Mucosa of stomach (tissue), 1 donor: ENCODE measurements at regions not wholly inside any gene's neighbourhood (a gene's known extent, or its start where the extent isn't known, plus 50 kb on each side); places are given as distances from the start of the nearest gene placed in this dataset.

ENCODE experiments used
- H3K27me3 ChIP-seq: one replicate; pipeline ENCODE4 v1.7.0; 2013; ENCODE audit warnings: mild to moderate bottlenecking, low read length; ENCODE audit not compliant: control insufficient read depth, insufficient read depth
- H3K36me3 ChIP-seq: one replicate; pipeline ENCODE4 v1.7.0; 2013; ENCODE audit warnings: low read length; ENCODE audit not compliant: control insufficient read depth, insufficient read depth
- H3K4me1 ChIP-seq: one replicate; pipeline ENCODE4 v1.7.0; 2013; ENCODE audit warnings: mild to moderate bottlenecking, low read length; ENCODE audit not compliant: control insufficient read depth, insufficient read depth
- H3K4me3 ChIP-seq: one replicate; pipeline ENCODE4 v1.7.0; 2013; ENCODE audit warnings: low read length
- H3K9ac ChIP-seq: one replicate; pipeline ENCODE4 v1.7.0; 2013; ENCODE audit warnings: mild to moderate bottlenecking, low read length, moderate library complexity
- H3K9me3 ChIP-seq: one replicate; pipeline ENCODE4 v1.7.0; 2013; ENCODE audit warnings: mild to moderate bottlenecking, low read length, moderate library complexity; ENCODE audit not compliant: control insufficient read depth
- donor health status: Pancreatic carcinoma.

DNA sequence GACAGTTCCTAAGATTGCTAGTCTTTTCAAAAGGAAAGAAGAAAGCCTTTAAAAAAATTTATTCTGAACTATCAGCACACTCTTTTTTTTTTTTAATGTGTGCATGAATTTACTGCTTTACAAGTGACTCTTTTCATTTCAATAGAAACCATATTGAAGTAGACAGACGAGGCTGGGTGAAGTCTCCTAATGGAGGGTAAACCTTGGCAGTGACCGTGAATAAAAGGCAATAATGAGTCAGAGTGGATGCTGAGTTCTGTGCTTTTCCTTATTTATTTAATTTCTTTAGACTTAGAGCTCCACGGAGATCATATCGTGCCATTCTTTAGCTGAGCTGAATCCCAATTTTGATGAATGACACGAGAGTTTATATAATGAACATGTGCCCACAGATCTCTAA is 196.9 kb downstream of the PRL start:
- Histone ChIP-seq H3K9ac (no peak overlapping the region), H3K36me3 (no peaks in the 10 kb centered on the region), H3K4me1 (no peaks in the 10 kb centered on the region), H3K9me3 (no peaks in the 10 kb centered on the region), H3K27me3 (no peaks in the 10 kb centered on the region), H3K4me3 (no peak overlapping the region)

DNA sequence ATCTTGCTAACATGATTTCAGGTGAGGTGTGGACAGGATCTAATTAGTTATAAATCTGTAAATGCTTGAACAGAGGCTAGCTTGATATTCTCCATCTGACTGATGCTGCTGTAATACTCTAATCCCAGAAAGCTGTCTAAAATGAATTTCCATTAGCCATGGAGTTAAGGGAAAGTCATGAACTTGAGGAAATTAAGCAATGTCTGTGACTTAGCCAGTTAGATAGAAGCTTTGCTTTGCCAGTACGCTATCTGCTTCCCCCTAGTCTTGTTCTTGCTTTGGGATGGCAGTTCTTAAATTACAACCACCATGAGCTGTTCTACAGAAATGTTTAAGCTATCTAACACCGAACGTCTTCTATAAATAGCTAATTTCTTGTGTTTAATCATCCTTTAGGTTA is 195.7 kb downstream of the PRL start:
- H3K4me1 ChIP-seq = no peaks in the 10 kb centered on the region
- H3K27me3 ChIP-seq = no peaks in the 10 kb centered on the region
- H3K36me3 ChIP-seq = no peaks in the 10 kb centered on the region
- H3K9ac ChIP-seq = no peak overlapping the region
- H3K9me3 ChIP-seq = no peaks in the 10 kb centered on the region
- no peak overlapping the region for H3K4me3 ChIP-seq

DNA sequence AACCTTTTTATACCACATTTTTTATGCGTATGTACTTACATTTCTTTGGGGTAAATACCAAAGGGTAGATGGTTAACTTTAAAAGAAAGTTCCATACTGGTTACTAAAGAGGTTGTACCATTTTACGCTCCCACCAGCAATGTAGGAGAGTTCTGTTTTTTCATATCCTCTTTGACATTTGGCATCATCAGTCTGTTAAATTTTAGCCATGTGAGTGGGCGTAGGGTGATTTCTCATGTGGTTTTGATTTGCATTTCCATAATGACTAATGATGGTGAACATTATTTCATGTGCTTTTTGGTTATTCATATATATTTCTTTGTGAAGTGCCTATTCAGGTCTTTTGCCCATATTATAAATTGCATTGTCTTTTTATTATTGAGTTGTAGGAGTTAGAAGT is 194.2 kb downstream of the PRL start:
- Histone ChIP-seq H3K4me3 (no peak overlapping the region), H3K9ac (no peak overlapping the region), H3K4me1 (no peaks in the 10 kb centered on the region), H3K27me3 (no peaks in the 10 kb centered on the region), H3K36me3 (no peaks in the 10 kb centered on the region), H3K9me3 (no peaks in the 10 kb centered on the region)

DNA sequence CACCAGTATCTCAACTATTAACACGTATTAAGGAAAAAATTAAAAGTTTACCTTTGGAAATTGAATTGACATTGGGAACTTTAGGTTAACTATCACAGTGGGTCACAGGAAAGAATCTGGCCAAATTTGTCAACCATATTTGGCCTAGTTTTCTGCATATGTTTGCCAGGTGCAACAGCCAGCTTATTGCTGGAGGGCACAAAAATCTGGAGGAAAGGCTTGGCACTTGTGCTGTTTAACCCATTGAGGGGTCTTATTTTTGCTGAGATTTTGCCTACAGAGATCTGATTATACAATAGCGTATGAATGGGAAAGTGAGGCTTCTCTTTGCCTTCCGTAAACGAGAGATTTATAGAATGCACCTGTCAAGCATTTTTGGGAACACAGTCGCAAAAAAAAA is 190.4 kb downstream of the PRL start:
- Histone ChIP-seq H3K27me3 (no peaks in the 10 kb centered on the region), H3K4me3 (no peak overlapping the region), H3K36me3 (no peaks in the 10 kb centered on the region), H3K4me1 (no peaks in the 10 kb centered on the region), H3K9me3 (no peaks in the 10 kb centered on the region), H3K9ac (no peak overlapping the region)

DNA sequence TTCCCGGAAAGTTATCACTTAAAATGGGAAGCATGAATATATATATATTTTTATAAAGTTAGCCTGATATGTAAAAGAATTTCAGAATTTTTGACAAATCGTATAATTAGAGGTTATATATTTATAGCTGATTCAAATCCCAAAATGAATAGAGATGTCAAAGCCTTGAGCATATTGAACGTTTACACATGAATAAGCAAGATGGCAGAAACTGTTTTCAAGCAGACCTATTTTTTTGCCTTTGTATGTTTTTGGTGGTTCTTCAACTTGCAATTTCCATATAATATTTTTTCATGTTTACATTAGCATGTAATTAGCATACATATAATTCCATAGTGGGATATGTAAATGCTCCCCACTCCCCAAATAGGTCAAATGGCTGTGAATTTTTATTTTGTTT is 189.9 kb downstream of the PRL start:
- no peaks in the 10 kb centered on the region for H3K36me3 ChIP-seq
- H3K4me1 ChIP-seq = no peaks in the 10 kb centered on the region
- H3K9ac ChIP-seq = no peak overlapping the region
- H3K4me3 ChIP-seq = no peak overlapping the region
- H3K27me3 ChIP-seq = no peaks in the 10 kb centered on the region
- H3K9me3 ChIP-seq = no peaks in the 10 kb centered on the region

DNA sequence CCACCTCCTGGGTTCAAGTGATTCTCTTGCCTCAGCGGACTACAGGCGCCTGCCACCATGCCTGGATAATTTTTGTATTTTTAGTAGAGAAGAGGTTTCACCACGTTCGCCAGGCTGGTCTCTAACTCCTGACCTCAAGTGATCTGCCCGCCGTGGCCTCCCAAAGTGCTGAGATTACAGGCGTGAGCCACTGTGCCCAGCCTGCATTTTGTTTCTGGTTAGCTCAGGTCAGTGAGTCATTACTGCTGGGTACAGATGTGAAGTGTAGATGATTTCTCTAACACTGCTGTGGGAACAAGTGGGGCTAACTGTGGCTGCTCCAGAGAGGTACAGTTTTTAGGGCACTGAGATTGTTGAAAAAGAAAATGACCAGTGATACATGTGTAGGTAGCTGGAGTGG is 188.6 kb downstream of the PRL start:
- Histone ChIP-seq H3K27me3 (no peaks in the 10 kb centered on the region), H3K9ac (no peak overlapping the region), H3K9me3 (no peaks in the 10 kb centered on the region), H3K4me3 (no peak overlapping the region), H3K36me3 (no peaks in the 10 kb centered on the region), H3K4me1 (no peaks in the 10 kb centered on the region)

DNA sequence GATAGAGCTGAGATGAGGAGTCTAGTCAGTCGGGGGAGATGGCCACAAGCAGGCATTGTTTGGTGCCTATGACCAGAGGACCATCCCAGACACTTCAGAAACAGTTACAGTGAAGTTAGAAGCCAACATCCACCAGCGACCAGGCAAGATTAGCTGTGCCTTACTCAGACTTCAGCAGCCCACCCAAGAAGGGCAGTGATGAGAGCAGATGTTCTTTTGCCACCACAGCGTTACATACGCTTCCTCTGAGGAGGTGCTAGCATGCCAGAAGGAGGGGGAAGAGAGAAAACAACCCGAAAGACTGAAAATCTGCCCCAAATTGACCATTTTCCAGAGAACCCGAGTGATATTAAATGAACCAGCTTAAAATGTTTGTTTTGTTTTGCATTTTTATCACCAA is 186.8 kb downstream of the PRL start:
- H3K9ac ChIP-seq = no peak overlapping the region
- H3K4me3 ChIP-seq = no peak overlapping the region
- no peaks in the 10 kb centered on the region for H3K4me1 ChIP-seq
- no peaks in the 10 kb centered on the region for H3K9me3 ChIP-seq
- H3K36me3 ChIP-seq = no peaks in the 10 kb centered on the region
- no peaks in the 10 kb centered on the region for H3K27me3 ChIP-seq

DNA sequence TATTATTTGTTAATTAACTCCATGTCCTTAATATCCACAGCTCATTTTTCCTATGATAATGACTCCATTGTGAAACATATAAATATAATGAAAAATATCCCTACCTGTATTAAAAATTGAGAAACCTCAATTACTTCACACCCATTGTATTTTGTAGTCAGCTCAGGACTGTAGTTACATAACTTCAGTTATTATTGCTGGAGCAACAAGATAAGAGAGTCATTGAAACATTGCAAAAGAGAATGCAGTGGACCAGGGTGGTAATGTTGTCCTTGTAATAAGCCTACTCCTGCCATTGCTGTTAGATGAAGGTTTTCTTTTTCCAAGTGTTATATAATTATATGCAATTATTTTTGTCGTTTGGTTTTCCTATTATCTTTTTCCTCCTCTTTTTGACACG is 184.4 kb downstream of the PRL start:
- Histone ChIP-seq H3K9me3 (no peaks in the 10 kb centered on the region), H3K4me1 (no peaks in the 10 kb centered on the region), H3K4me3 (no peak overlapping the region), H3K27me3 (no peaks in the 10 kb centered on the region), H3K36me3 (no peaks in the 10 kb centered on the region), H3K9ac (no peak overlapping the region)

DNA sequence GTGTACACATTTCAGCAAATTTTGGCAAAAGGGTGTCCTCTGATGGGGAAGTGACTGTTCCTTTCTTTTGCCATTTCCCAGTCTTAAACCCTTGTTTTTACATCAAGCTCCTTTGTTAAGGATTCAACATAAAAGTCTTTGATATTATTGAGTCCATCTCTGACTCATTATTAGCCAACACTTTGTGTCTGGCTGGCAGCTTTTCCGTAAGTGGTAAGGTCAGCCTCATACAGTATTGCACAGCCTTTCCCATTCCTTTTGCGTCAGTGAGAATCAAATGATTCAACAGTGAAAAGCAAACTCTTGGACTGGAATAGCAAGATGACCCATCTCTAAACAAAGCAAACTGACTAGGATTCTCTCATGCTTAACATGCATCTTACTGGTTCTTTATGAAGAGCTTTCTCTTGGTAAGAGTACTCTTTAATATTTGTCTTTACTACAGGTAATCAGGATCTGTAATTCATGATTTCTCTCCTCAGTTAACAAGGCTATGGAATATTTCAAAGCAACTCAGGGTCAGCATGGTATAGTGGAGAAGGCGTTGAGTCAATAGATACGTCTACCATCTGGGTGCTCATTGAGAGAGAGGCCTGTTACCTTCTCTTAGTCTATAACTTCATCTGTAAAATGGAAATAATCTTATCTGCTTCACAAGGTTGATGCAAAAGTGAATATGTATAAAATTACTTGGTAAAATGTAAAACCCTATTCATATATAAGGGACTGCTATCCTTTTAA is 183.6 kb downstream of the PRL start:
- H3K4me3 ChIP-seq = no peak overlapping the region
- no peaks in the 10 kb centered on the region for H3K9me3 ChIP-seq
- H3K27me3 ChIP-seq = no peaks in the 10 kb centered on the region
- no peaks in the 10 kb centered on the region for H3K4me1 ChIP-seq
- H3K36me3 ChIP-seq = no peaks in the 10 kb centered on the region
- H3K9ac ChIP-seq = no peak overlapping the region

DNA sequence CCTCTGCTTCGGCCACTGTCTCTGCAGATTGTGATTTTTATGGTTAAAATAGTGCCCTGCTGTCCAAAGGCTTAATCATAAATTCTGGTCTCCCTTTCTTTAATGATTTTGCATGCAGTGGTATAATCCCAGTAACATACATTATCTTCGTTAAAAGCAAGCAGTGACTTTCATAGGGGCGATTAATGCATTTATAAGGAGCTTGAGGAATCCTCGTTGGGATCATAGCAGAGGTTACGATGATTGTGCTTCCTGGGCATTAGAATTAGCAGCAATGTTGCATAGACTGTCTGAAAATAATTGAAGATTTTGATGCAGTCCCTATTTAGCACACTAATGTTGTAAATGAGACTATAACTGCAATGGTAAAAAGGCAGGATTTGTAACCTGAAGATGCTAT is 181.3 kb downstream of the PRL start:
- H3K9me3 ChIP-seq = no peaks in the 10 kb centered on the region
- H3K27me3 ChIP-seq = no peaks in the 10 kb centered on the region
- H3K4me1 ChIP-seq = no peaks in the 10 kb centered on the region
- H3K4me3 ChIP-seq = no peak overlapping the region
- H3K9ac ChIP-seq = no peak overlapping the region
- no peaks in the 10 kb centered on the region for H3K36me3 ChIP-seq

DNA sequence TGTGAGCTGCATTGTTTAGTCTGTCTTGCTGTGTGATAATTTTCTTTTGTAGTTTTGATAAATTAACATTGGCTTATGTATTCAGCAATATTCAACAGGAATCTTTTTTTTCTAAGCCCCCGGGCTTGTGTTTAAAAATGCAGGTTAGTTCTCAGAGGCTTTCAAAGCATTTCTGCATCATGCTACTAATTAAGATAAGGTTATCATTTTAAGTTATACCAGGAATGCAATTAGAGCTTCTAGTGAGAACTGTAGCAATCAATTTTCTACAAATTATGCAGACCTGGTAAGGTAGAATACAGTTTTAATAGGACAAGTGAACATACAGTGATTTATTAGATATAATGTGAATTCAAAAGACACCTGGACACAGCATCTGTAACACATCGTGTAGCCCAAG is 179.2 kb downstream of the PRL start:
- Histone ChIP-seq H3K4me3 (no peak overlapping the region), H3K9ac (no peak overlapping the region), H3K36me3 (no peaks in the 10 kb centered on the region), H3K9me3 (no peaks in the 10 kb centered on the region), H3K27me3 (no peaks in the 10 kb centered on the region), H3K4me1 (no peaks in the 10 kb centered on the region)

DNA sequence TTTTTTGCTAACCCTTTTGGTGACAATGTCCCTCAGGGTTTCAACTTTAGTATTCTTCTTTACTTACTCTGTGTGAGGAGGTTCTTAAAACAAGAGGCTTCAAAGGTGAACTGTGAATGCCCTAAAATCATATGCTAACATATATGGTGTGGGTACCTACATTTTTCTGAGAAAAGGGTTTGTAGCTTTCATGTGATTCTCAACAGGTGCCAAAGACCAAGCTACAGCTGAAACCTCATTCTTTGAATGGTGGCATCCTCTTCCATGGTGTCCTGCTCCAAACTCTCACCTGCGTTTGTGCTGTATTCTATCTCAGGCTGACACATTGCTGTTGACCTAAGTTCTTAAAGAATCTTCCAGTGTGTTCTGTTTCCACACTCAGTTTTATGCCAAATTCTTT is 177.3 kb downstream of the PRL start:
- Histone ChIP-seq H3K9me3 (no peaks in the 10 kb centered on the region), H3K9ac (no peak overlapping the region), H3K36me3 (no peaks in the 10 kb centered on the region), H3K4me1 (no peaks in the 10 kb centered on the region), H3K4me3 (no peak overlapping the region), H3K27me3 (no peaks in the 10 kb centered on the region)

DNA sequence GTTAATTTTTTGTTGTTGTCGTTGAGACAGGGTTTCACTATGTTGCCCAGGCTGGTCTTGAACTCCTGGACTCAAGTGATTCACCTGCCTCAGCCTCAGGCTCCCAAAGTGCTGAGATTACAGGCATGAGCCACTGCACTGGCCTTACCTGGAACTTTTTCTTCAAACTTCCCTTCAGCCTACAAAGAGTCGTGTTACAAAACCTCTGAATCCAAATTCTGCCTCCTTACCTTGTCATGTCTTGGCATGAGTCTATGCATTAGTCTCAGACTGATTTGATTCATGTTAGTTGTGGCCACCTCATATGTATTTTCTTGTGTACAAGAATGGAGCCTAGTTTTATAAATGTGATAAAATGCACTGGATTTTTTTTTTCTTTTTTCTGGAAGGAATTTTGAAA is 172.1 kb downstream of the PRL start:
- no peaks in the 10 kb centered on the region for H3K9me3 ChIP-seq
- H3K4me3 ChIP-seq = no peak overlapping the region
- no peaks in the 10 kb centered on the region for H3K36me3 ChIP-seq
- no peak overlapping the region for H3K9ac ChIP-seq
- H3K27me3 ChIP-seq = no peaks in the 10 kb centered on the region
- H3K4me1 ChIP-seq = no peaks in the 10 kb centered on the region
